Hindlimb muscle (tissue), 1 donor: ENCODE measurements at regions not wholly inside any gene's neighbourhood (a gene's known extent, or its start where the extent isn't known, plus 50 kb on each side); places are given as distances from the start of the nearest gene placed in this dataset.
"Not testable (repeated sequence)": the region's sequence is repeated elsewhere in the genome, so short reads cannot be mapped to it uniquely, and the experiment has no call there.

Experiments
- DNase-seq: peaks from one replicate; pipeline ENCODE4 v3.0.0-alpha.2; 2013

DNA sequence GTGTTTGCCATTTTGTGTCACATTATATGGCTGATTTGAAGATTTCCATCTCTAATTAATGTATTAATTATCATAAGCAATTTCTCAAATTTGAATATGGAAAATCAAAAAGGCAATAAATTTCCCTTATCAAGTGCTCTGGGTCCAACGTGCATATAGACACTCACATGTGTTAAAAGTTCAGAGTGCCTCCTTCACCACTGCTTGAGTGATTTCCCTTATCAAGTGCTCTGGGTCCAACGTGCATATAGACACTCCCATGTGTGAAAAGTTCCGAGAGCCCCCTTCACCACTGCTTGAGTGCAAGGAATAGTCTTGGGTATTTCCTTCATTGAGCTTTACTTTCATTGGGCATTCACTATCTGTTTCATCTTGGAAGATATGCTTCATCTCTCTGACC lies 421.0 kb upstream of the ZNF717 start:
- DNase-seq = no peak

- DNase-seq = no peak
Measured at GRCh38 chr3:76212679-76213078, 427.3 kb upstream of the ZNF717 start.

DNA sequence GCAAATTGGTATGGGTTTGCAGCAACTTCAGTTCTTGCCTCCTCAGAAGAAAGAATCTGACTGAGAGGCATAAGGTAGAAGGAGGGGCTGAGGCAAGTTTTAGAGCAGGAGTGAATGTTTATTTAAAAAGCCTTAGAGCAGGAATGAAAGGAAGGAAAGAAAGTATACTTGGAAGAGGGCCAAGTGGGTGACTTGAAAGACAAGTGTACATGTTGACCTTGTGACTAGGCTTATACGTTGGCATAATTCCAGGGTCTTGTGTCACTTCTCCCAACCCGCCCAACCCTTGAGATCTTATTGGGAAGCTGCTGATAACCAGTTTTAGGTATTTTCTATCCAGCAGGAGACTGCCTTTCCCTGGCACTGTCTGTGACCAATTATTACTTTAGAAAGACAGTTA lies 436.9 kb upstream of the ZNF717 start:
- DNase-seq = no peak

- no peak for DNase-seq
Measured at GRCh38 chr3:76231258-76231657, 445.9 kb upstream of the ZNF717 start.

- DNase-seq = no peak
Measured at GRCh38 chr3:76242886-76243753, 457.8 kb upstream of the ZNF717 start.

GRCh38 chr3:76245073-76245472 lies 459.7 kb upstream of the ZNF717 start:
- DNase-seq = no peak

DNA sequence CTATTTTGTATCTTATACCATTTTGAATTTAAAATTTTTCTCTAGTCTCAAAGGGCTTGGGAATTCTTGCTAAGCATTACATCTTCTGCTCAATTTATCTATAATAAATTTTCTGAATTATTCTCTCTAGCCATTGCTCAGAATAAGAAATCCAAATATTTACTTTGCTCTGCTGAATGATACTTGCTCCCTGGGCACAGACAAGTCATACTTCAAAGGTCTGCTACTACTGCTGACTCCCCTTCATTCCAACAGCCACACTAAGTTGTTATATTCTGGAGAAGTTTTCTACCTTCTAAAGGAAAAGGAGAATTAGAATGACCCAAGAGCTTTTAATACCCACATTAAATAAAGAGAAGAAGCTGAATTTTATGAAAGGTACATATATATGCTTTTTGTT lies 460.3 kb upstream of the ZNF717 start:
- DNase-seq = no peak

DNA sequence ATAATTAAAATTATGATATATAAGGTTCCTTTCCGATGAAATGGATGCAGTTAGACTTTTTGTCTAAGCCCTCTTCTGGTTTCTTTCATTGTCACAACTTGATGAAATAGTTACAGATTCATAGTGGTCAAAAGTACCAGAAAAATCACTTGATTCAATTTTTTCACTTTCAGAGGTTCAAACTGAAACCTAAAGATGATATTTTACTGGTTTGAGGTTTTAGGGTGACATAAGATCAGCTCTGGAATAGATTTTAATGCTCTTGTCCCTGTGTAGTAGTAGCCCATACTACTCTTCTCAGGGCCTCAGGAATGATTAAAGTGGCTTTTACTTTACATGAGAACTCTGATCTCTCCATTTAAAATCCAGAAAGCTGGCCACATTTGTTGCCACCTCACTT lies 479.1 kb upstream of the ZNF717 start:
- no peak for DNase-seq

- DNase-seq = no peak
Measured at GRCh38 chr3:76264911-76265310, 479.6 kb upstream of the ZNF717 start.

GRCh38 chr3:76266511-76266910 lies 481.2 kb upstream of the ZNF717 start:
- no peak for DNase-seq

DNA sequence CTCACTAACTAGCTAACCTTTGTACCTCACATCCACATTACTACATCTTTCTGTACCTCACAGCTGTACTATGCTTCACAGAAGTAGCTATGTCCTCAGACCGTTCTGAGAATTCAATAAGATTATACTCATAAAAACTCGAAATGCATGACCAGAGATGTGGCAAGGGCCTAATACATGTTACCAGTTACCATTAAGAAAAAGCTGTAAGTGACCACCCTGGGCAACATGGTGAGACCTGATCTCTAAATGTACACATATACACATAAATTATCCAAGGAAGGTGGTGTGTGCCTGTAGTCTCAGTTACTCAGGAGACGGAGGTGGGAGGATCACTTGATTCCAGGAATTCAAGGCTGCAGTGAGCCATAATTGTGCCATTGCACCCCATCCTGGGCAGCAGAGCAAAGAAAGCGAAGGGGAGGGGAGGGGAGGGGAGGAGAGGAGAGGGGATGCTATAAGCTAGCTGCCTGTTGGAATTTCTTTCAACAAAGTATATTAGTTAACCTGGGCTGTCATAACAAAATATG lies 482.6 kb upstream of the ZNF717 start:
- DNase-seq = no peak

GRCh38 chr3:76293856-76294255 lies 508.5 kb upstream of the ZNF717 start:
- no peak for DNase-seq

DNA sequence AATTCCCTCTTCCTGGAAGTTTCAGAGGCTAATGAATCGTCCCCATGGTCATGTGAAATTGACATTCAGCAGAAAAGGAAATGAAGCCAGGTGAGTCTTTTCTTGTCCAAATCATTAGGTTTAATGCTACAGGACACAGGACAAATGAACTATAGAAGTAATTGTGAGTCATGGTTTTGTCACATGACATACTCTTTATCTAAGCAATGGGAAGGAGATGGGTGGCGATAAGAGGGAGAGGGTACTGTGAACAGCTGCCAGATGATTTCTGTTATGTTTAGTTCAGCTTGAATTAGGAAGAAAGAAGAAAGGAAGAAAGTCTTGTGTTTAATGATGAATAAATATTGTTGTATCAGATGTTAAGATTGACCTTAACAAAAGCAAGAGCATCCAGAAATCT lies 515.4 kb upstream of the ZNF717 start:
- no peak for DNase-seq

DNA sequence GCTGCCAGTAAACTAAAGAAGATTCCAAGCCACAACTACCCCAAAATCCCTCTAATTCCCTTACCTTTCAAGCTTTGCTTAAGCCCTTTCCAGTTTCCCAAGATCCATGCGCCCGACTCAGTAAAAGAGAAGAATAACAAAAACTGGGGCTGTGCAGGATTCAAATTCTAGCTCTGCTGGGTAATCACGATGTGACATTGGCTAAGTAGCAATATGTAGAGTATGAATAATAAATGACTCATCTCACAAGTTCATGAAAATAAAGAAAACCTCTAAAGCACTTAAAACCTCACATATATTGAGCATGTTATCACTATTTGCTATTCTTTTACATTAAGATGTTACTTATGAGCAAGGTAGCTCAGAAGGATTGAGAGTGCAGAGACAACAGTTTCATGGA lies 522.2 kb upstream of the ZNF717 start:
- DNase-seq = no peak

DNA sequence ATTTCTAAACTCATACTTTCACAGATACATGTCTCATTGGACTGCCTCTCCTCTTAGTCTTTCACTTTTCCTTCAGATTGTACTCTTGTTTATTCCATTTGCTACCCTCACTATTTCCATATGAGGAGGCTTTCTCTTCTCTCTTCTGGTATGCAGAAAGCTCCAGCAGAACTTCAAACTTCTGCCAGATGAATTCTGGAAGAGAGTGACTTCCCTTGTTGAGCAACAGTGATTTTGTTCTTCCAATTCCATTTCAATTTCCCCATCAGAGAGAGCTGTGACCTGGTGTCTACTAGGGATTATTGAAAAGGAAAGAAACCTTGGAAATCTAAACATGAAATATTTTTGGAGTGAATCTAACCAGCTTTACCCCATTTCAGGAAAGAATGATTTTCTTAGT lies 523.2 kb upstream of the ZNF717 start:
- DNase-seq = no peak

GRCh38 chr3:76310089-76310488 lies 524.7 kb upstream of the ZNF717 start:
- DNase-seq = peak; percentile 16

GRCh38 chr3:76310667-76311066 lies 525.3 kb upstream of the ZNF717 start:
- DNase-seq = no peak

- DNase-seq = peak; percentile 23
Measured at GRCh38 chr3:76311941-76312340, 526.6 kb upstream of the ZNF717 start.

- DNase-seq = not testable (repeated sequence)
Measured at GRCh38 chr3:76315906-76316305, 530.6 kb upstream of the ZNF717 start.

DNA sequence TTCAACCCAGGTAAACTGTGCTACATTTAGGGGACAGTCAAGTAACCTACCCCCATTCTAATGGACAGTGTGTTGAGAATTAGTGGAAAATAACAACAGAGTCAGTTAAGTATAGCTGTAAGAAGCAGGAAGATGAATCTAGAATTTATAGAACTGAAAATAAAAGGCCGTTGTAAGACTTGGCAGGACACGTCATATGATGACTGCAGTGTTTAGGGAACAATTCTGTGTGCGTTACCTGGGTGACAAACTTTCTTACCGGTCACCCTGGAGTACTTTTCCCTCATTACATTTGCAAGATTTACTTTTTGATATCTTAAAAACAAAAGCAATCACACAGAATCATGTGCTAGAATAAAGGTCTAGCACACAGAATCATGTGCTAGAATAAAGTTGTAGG lies 536.3 kb upstream of the ZNF717 start:
- DNase-seq = no peak

GRCh38 chr3:76324101-76324500 lies 538.8 kb upstream of the ZNF717 start:
- no peak for DNase-seq

DNA sequence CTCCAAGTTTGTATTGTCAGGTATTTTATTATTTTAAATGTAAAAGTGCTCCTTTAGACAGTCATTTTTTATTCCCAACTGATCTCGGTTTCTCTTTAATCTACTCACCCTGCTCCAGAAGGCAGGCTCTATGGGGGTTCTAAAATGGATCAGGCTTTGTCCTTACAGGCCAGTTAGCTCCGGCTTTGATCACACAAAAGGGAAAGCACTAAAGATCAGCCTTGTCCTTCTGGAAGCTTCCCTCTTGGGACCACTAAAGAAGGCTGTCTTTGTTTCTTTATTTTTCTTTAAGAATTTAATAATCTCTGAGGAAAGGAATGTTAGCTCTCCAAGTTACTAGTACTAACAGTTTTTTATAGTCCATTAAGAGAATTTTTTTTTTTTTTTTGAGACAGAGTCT lies 560.5 kb upstream of the ZNF717 start:
- DNase-seq = no peak

DNA sequence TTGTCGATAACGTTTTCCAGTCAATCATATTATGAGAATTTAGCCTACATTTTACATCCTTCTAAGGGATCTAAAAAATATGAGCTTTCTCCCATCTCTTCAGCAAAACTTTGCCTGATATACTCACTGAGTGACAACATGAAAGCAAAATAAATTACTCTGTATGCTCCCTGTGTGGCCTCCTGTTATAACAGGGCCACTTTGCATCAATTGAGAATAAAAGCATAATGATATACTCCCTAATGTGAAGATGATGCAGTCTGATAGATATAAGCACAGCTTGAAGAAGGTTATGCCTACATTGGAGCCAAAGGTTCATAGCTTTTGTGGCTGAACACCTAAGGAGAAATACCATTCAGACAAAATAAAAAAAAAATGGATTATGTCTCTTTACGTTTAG lies 561.3 kb upstream of the ZNF717 start:
- DNase-seq = no peak

GRCh38 chr3:76349715-76350480 lies 564.5 kb upstream of the ZNF717 start:
- no peak for DNase-seq
